A673 (cell line): ENCODE measurements at regions not wholly inside any gene's neighbourhood (a gene's known extent, or its start where the extent isn't known, plus 50 kb on each side); places are given as distances from the start of the nearest gene placed in this dataset.

Experiments used
- BruUV-seq: library from RNA; stranded (reverse); fragments of 400-500 nt; replicated peaks from 2 replicates; lab custom pipeline; 2021; lab: Mats Ljungman, UMichigan
- CTCF ChIA-PET: fragments of 300-600 bp; sonication (Branson Sonifier 250); formaldehyde crosslinking; loops from one replicate; lab custom pipeline; 2022; ENCODE audit warnings: antibody characterized with exemption; lab: Charles Lee
- POLR2A ChIA-PET: fragments of 300-600 bp; sonication (Branson Sonifier 250); formaldehyde crosslinking; loops from one replicate; lab custom pipeline; 2022; ENCODE audit warnings: antibody characterized with exemption; ENCODE audit not compliant: low non-redundant PET; lab: Charles Lee
- DNase-seq: peaks from one replicate; pipeline ENCODE4 v3.0.0-alpha.2; 2015; ENCODE audit warnings: low spot score
- H3K27ac ChIP-seq: fragments of 200-600 bp; sonication (generic); 2 replicates; pipeline ENCODE4 v1.5.1; 2016; ENCODE audit warnings: mixed run types, low read depth, mild to moderate bottlenecking, mixed read lengths, antibody characterized with exemption, low read length; ENCODE audit not compliant: poor library complexity, severe bottlenecking
- H3K27me3 ChIP-seq: fragments of 200-600 bp; sonication (generic); replicated peaks from 2 replicates; pipeline ENCODE4 v1.6.1; 2017; ENCODE audit warnings: mixed run types, low read depth, mild to moderate bottlenecking, mixed read lengths, antibody characterized with exemption, low read length; ENCODE audit not compliant: insufficient read depth, poor library complexity
- H3K36me3 ChIP-seq: fragments of 200-600 bp; sonication (generic); 2 replicates; pipeline ENCODE4 v1.6.1; 2016; ENCODE audit warnings: mixed run types, mild to moderate bottlenecking, mixed read lengths, antibody characterized with exemption, low read length; ENCODE audit not compliant: insufficient read depth, poor library complexity, severe bottlenecking
- H3K4me1 ChIP-seq: fragments of 200-600 bp; sonication (generic); 2 replicates; pipeline ENCODE4 v1.6.1; 2017; ENCODE audit warnings: mixed run types, mild to moderate bottlenecking, mixed read lengths, antibody characterized with exemption, low read length; ENCODE audit not compliant: insufficient read depth, poor library complexity, severe bottlenecking
- H3K4me3 ChIP-seq: fragments of 200-600 bp; sonication (generic); 2 replicates; pipeline ENCODE4 v1.5.1; 2016; ENCODE audit warnings: low read depth, mixed run types, mild to moderate bottlenecking, mixed read lengths, low read length; ENCODE audit not compliant: poor library complexity, severe bottlenecking
- H3K9me3 ChIP-seq: fragments of 200-600 bp; sonication (generic); 2 replicates; pipeline ENCODE4 v1.6.1; 2016; ENCODE audit warnings: mixed run types, low read depth, mild to moderate bottlenecking, mixed read lengths, antibody characterized with exemption, low read length; ENCODE audit not compliant: poor library complexity, severe bottlenecking
- EZH2 ChIP-seq: fragments of 200-600 bp; sonication (generic); IDR thresholded peaks from 2 replicates; pipeline ENCODE4 v1.6.1; 2017; ENCODE audit warnings: borderline replicate concordance, low read depth, mild to moderate bottlenecking, mixed read lengths, antibody characterized with exemption, low read length; ENCODE audit not compliant: poor library complexity, severe bottlenecking
- intact Hi-C: fragments of 100-400 bp; cut with micrococcal nuclease; formaldehyde crosslinking; loops from one replicate; pipeline ENCODE4 v1.10.0; 2022; ENCODE audit not compliant: unreplicated experiment
- TF ChIP-seq, protein P1 (sequence below): fragments of 300-800, 200-600 bp; sonication (generic); conservative IDR thresholded peaks from 2 replicates; pipeline ENCODE4 v1.5.1; 2017; ENCODE audit warnings: low read depth, mild to moderate bottlenecking, antibody characterized with exemption, low read length, moderate library complexity, mixed read lengths

DNA sequence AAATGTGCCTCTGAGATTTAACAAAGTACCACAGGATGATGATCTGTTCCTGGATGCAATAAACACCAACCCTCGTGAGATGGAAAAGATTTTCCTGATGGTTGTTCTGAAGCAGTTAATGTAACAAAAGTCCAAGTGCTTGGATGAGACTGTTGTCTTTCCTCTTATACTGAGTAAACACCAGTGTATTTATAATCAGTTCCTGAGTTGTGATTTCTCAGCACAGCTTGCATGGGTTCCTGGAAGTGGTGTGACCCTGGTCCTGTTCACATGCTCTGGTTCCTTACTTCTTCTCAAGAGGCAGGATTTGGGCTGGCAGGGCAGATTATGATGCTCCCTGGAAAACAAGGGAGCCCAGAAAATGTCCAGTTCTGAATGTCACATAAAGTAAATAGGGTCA, 208.2 kb upstream of the USP24 start:
- no TSS peak for BruUV-seq
- H3K4me1 ChIP-seq: no peaks in the 10 kb centered on the region
- intact Hi-C loops: no loop called here
- H3K4me3 ChIP-seq: no peak overlapping the region
- DNase-seq: no peak
- ChIA-PET POLR2A (no interaction called here), CTCF (no interaction called here)
- TF ChIP-seq, protein P1, sequence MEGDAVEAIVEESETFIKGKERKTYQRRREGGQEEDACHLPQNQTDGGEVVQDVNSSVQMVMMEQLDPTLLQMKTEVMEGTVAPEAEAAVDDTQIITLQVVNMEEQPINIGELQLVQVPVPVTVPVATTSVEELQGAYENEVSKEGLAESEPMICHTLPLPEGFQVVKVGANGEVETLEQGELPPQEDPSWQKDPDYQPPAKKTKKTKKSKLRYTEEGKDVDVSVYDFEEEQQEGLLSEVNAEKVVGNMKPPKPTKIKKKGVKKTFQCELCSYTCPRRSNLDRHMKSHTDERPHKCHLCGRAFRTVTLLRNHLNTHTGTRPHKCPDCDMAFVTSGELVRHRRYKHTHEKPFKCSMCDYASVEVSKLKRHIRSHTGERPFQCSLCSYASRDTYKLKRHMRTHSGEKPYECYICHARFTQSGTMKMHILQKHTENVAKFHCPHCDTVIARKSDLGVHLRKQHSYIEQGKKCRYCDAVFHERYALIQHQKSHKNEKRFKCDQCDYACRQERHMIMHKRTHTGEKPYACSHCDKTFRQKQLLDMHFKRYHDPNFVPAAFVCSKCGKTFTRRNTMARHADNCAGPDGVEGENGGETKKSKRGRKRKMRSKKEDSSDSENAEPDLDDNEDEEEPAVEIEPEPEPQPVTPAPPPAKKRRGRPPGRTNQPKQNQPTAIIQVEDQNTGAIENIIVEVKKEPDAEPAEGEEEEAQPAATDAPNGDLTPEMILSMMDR: no peak
- no peak for TF ChIP-seq EZH2
- no peaks in the 10 kb centered on the region for H3K9me3 ChIP-seq
- H3K36me3 ChIP-seq: no peaks in the 10 kb centered on the region
- no peak overlapping the region for H3K27ac ChIP-seq
- no peaks in the 10 kb centered on the region for H3K27me3 ChIP-seq

DNA sequence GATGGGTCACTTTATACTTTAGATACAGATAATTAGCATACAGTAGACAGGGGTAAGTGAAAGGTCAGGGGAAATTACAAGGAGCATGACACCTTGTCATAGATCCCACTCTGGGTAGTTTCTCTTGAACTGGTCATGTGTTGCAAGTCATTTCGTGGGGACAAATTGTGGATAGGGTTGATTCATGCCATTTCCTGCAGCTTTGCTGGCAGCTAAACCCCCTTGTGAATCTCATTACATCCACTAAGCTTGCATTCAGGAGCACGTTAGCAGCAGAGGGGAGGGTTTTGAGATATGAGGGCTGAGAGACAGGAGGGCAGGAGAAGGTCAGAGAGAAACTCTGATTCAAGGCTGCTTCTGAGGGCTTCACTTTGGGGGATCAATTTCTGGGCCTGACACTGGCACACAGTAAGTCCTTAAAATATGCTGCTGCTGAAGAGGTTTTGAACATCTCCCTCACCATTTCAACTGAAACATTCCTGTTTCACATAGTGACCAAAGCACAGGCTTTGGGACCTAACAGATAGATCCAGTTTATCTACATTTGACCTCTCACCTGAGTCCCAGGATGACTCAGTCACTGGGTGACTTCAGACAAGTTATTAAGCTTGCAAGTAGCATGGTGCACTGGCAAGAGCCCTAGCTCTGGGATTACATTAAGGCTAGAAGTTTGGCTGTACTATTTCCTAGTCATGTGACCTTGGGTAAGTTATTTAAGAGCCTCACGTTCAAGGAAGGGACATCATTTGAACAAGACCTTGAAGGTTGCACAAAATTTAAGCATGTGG, 206.0 kb upstream of the USP24 start:
- Histone ChIP-seq H3K9me3 (no peaks in the 10 kb centered on the region), H3K4me1 (no peaks in the 10 kb centered on the region), H3K4me3 (no peak overlapping the region), H3K27me3 (no peaks in the 10 kb centered on the region), H3K36me3 (no peaks in the 10 kb centered on the region), H3K27ac (no peak overlapping the region)
- POLR2A ChIA-PET: no interaction called here
- no peak for DNase-seq
- intact Hi-C loops: no loop called here
- CTCF ChIA-PET: no interaction called here
- TF ChIP-seq, protein P1: no peak
- no TSS peak for BruUV-seq

DNA sequence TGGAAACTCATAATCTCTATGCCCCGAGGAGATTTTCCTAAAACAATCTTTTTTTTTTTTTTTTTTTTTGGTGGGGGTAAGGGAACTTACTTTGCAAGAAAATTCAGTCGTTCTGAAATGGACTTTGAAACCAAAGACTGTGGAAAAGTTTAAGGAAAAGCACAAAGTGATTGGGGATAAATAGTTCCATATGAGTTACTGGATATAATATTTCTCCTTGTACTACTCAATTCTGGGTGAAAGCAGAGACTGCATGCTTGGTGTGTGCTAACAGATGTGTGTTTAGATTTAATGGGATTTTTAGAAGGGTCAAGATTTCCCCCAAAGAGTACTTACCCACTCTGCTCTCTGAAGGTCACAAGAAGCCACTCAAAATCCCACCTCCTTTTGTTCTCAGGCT, 204.9 kb upstream of the USP24 start:
- BruUV-seq: no TSS peak
- Histone ChIP-seq H3K9me3 (no peaks in the 10 kb centered on the region), H3K36me3 (no peaks in the 10 kb centered on the region), H3K27me3 (no peaks in the 10 kb centered on the region), H3K27ac (no peak overlapping the region), H3K4me3 (no peak overlapping the region), H3K4me1 (no peaks in the 10 kb centered on the region)
- DNase-seq: no peak
- ChIA-PET POLR2A (no interaction called here), CTCF (no interaction called here)
- no peak for TF ChIP-seq EZH2
- TF ChIP-seq, protein P1: no peak
- intact Hi-C loops: no loop called here
